ENCODE measurements at regions not wholly inside any gene's neighbourhood (a gene's known extent, or its start where the extent isn't known, plus 50 kb on each side); places are given as distances from the start of the nearest gene placed in this dataset.

- TF ChIP-seq, protein P1, sequence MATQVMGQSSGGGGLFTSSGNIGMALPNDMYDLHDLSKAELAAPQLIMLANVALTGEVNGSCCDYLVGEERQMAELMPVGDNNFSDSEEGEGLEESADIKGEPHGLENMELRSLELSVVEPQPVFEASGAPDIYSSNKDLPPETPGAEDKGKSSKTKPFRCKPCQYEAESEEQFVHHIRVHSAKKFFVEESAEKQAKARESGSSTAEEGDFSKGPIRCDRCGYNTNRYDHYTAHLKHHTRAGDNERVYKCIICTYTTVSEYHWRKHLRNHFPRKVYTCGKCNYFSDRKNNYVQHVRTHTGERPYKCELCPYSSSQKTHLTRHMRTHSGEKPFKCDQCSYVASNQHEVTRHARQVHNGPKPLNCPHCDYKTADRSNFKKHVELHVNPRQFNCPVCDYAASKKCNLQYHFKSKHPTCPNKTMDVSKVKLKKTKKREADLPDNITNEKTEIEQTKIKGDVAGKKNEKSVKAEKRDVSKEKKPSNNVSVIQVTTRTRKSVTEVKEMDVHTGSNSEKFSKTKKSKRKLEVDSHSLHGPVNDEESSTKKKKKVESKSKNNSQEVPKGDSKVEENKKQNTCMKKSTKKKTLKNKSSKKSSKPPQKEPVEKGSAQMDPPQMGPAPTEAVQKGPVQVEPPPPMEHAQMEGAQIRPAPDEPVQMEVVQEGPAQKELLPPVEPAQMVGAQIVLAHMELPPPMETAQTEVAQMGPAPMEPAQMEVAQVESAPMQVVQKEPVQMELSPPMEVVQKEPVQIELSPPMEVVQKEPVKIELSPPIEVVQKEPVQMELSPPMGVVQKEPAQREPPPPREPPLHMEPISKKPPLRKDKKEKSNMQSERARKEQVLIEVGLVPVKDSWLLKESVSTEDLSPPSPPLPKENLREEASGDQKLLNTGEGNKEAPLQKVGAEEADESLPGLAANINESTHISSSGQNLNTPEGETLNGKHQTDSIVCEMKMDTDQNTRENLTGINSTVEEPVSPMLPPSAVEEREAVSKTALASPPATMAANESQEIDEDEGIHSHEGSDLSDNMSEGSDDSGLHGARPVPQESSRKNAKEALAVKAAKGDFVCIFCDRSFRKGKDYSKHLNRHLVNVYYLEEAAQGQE (IDR thresholded peaks at IDR 0.05; ENCODE audit: low read depth): no peak
- TF ChIP-seq SP1 (IDR thresholded peaks at IDR 0.05; ENCODE audit: low read depth): no peak
Measured at GRCh38 chr1:173300061-173301044, 93.2 kb upstream of the TNFSF4 start.
